TTC549 (cell line): ENCODE measurements at regions not wholly inside any gene's neighbourhood (a gene's known extent, or its start where the extent isn't known, plus 50 kb on each side); places are given as distances from the start of the nearest gene placed in this dataset.
"Not testable (repeated sequence)": the region's sequence is repeated elsewhere in the genome, so short reads cannot be mapped to it uniquely, and the experiment has no call there.

ENCODE experiments used
- FAIRE-seq: peaks from 2 replicates; lab custom pipeline; 2012; peaks lifted over from hg19 to GRCh38; lab: Jason Lieb, UNC

- FAIRE-seq: no peak
These were observed 163.0 kb upstream of the KCNG1 start for GRCh38 chr20:51185861-51186260.

GRCh38 chr20:51185277-51185676, 162.4 kb upstream of the KCNG1 start:
- FAIRE-seq: no peak

GRCh38 chr20:51184289-51184688, 161.4 kb upstream of the KCNG1 start:
- FAIRE-seq: no peak

- no peak for FAIRE-seq
These were observed 160.5 kb upstream of the KCNG1 start for GRCh38 chr20:51183451-51183850.

GRCh38 chr20:51182571-51182970, 159.7 kb upstream of the KCNG1 start:
- FAIRE-seq: no peak

- no peak for FAIRE-seq
These were observed 155.2 kb upstream of the KCNG1 start for GRCh38 chr20:51178153-51178552.

GRCh38 chr20:51176876-51177275, 154.0 kb upstream of the KCNG1 start:
- FAIRE-seq: no peak

GRCh38 chr20:51176446-51176845, 153.5 kb upstream of the KCNG1 start:
- FAIRE-seq: no peak

GRCh38 chr20:51175724-51176123, 152.8 kb upstream of the KCNG1 start:
- FAIRE-seq: no peak

- FAIRE-seq: no peak
These were observed 152.2 kb upstream of the KCNG1 start for GRCh38 chr20:51175156-51175555.

- no peak for FAIRE-seq
These were observed 151.6 kb upstream of the KCNG1 start for GRCh38 chr20:51174536-51174935.

GRCh38 chr20:51172558-51173428, 149.9 kb upstream of the KCNG1 start:
- FAIRE-seq: no peak

GRCh38 chr20:51171141-51171540, 148.2 kb upstream of the KCNG1 start:
- no peak for FAIRE-seq

- FAIRE-seq: no peak
These were observed 146.9 kb upstream of the KCNG1 start for GRCh38 chr20:51169813-51170212.

- not testable (repeated sequence) for FAIRE-seq
These were observed 145.0 kb upstream of the KCNG1 start for GRCh38 chr20:51167911-51168310.

- no peak for FAIRE-seq
These were observed 143.6 kb upstream of the KCNG1 start for GRCh38 chr20:51166489-51166888.

GRCh38 chr20:51165131-51165530, 142.2 kb upstream of the KCNG1 start:
- FAIRE-seq: no peak

- no peak for FAIRE-seq
These were observed 141.8 kb upstream of the KCNG1 start for GRCh38 chr20:51164731-51165130.

- no peak for FAIRE-seq
These were observed 141.2 kb upstream of the KCNG1 start for GRCh38 chr20:51163996-51164600.

- FAIRE-seq: no peak
These were observed 139.1 kb upstream of the KCNG1 start for GRCh38 chr20:51162015-51162414.

GRCh38 chr20:51160821-51161220, 137.9 kb upstream of the KCNG1 start:
- FAIRE-seq: no peak

GRCh38 chr20:51159981-51160380, 137.1 kb upstream of the KCNG1 start:
- no peak for FAIRE-seq

GRCh38 chr20:51159303-51159702, 136.4 kb upstream of the KCNG1 start:
- FAIRE-seq: no peak

GRCh38 chr20:51158226-51158625, 135.3 kb upstream of the KCNG1 start:
- no peak for FAIRE-seq
